Mesothelial cell of epicardium (in vitro differentiated cells): ENCODE measurements at regions not wholly inside any gene's neighbourhood (a gene's known extent, or its start where the extent isn't known, plus 50 kb on each side); places are given as distances from the start of the nearest gene placed in this dataset.

ENCODE experiments used
- DNase-seq, 2 experiments: peaks; one replicate each; pipeline ENCODE4 v3.0.0; 2021; ENCODE audit warnings: low spot score in 2 of 2; ENCODE audit not compliant: unreplicated experiment in 2 of 2
- H3K27ac Mint-ChIP-seq: 2 replicates; pipeline ENCODE4 v1.8.0; 2021; ENCODE audit warnings: mixed read lengths
- H3K27me3 Mint-ChIP-seq: 2 replicates; pipeline ENCODE4 v1.8.0; 2021; ENCODE audit warnings: low read depth, mixed read lengths
- H3K36me3 Mint-ChIP-seq: 2 replicates; pipeline ENCODE4 v1.8.0; 2021; ENCODE audit warnings: mixed read lengths
- H3K4me1 Mint-ChIP-seq: 2 replicates; pipeline ENCODE4 v1.8.0; 2021; ENCODE audit warnings: mixed read lengths
- H3K4me3 Mint-ChIP-seq: 2 replicates; pipeline ENCODE4 v1.8.0; 2021; ENCODE audit warnings: mild to moderate bottlenecking, moderate library complexity, mixed read lengths
- H3K9me3 Mint-ChIP-seq: 2 replicates; pipeline ENCODE4 v1.8.0; 2021; ENCODE audit warnings: mixed read lengths
- TF ChIP-seq, protein P1 (sequence below): fragments of 200-600 bp; sonication (generic); IDR thresholded peaks from one replicate; pipeline ENCODE4 v1.5.0; 2021; ENCODE audit warnings: antibody characterized with exemption; ENCODE audit not compliant: unreplicated experiment

DNA sequence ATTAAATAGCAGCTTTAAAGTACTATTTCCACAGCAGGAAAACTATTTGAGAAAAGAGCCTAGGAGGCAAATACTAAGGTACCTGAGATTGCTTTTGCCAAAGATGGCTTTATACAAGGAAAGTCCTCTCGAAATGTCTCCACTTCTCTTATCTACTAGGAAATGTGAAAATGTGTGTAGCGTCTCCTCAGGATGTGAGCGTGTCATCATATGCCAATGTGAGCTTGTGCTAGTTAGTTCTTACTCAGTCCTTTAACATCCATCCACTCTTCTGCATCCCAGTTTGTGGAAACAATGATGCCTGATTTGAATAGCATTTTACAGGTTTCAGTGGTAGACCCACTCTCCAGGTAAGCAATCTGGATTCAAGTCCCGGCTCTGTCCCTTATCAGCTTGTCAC is 421.0 kb downstream of the DYNC2H1 start:
- DNase-seq, result no peak
- Mint-ChIP-seq H3K9me3 (no peaks in the 10 kb centered on the region), H3K36me3 (no peaks in the 10 kb centered on the region), H3K4me1 (peaks cover 16% of the 10 kb centered on the region), H3K4me3 (no peak overlapping the region), H3K27ac (no peak overlapping the region), H3K27me3 (no peaks in the 10 kb centered on the region)
- TF ChIP-seq, protein P1, sequence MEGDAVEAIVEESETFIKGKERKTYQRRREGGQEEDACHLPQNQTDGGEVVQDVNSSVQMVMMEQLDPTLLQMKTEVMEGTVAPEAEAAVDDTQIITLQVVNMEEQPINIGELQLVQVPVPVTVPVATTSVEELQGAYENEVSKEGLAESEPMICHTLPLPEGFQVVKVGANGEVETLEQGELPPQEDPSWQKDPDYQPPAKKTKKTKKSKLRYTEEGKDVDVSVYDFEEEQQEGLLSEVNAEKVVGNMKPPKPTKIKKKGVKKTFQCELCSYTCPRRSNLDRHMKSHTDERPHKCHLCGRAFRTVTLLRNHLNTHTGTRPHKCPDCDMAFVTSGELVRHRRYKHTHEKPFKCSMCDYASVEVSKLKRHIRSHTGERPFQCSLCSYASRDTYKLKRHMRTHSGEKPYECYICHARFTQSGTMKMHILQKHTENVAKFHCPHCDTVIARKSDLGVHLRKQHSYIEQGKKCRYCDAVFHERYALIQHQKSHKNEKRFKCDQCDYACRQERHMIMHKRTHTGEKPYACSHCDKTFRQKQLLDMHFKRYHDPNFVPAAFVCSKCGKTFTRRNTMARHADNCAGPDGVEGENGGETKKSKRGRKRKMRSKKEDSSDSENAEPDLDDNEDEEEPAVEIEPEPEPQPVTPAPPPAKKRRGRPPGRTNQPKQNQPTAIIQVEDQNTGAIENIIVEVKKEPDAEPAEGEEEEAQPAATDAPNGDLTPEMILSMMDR, result no peak

GRCh38 chr11:103532133-103532788 is 423.0 kb downstream of the DYNC2H1 start:
- Mint-ChIP-seq H3K27ac (no peak overlapping the region), H3K4me1 (peaks cover 13% of the 10 kb centered on the region), H3K4me3 (no peak overlapping the region), H3K36me3 (no peaks in the 10 kb centered on the region), H3K9me3 (no peaks in the 10 kb centered on the region), H3K27me3 (no peaks in the 10 kb centered on the region)
- TF ChIP-seq, protein P1, result no peak
- no peak for DNase-seq

DNA sequence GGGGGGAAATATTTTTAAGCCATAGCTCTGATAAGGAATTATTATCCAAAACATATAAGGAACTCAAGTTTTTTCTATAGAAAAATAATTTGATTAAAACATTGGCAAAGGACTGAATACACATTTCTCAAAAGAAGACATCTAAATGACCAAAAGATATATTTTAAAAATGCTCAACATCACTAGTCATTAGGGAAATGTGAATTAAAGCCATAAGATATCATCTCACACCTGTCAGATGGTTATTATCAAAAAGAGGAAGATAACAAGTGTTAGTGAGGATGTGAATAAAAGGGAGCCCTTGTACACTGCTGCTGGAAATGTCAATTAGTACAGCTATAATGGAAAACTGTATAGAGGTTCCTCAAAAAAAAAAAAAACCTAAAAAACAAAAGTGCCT is 425.0 kb downstream of the DYNC2H1 start:
- H3K4me3 Mint-ChIP-seq, result no peak overlapping the region
- TF ChIP-seq, protein P1, result no peak
- no peaks in the 10 kb centered on the region for H3K36me3 Mint-ChIP-seq
- H3K27ac Mint-ChIP-seq, result no peak overlapping the region
- no peak for DNase-seq
- H3K27me3 Mint-ChIP-seq, result no peaks in the 10 kb centered on the region
- H3K9me3 Mint-ChIP-seq, result no peaks in the 10 kb centered on the region
- H3K4me1 Mint-ChIP-seq, result peaks cover 10% of the 10 kb centered on the region

DNA sequence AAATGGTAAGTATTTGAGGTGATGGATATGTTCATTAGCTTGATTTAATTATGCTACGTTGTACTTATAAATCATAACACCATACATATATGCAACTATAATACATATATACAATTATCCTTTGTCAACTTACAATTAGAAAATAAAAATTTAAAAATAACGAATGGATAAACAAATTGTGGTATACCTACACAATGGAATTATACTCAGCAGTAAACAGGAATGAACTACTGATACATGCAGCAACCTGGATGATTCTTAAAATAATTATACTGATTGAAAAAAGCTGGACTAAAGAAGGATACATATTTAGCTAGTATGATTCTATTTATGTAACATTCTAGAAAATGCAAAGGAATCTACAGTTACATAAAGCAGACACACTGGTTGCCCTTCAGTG is 425.7 kb downstream of the DYNC2H1 start:
- TF ChIP-seq, protein P1, result no peak
- H3K27ac Mint-ChIP-seq, result no peak overlapping the region

GRCh38 chr11:103536335-103536722 is 427.1 kb downstream of the DYNC2H1 start:
- TF ChIP-seq, protein P1, result no peak
- Mint-ChIP-seq H3K36me3 (no peaks in the 10 kb centered on the region), H3K27me3 (no peaks in the 10 kb centered on the region), H3K4me3 (no peak overlapping the region), H3K9me3 (peaks cover 10% of the 10 kb centered on the region), H3K27ac (no peak overlapping the region), H3K4me1 (peaks cover 6% of the 10 kb centered on the region)
- DNase-seq, result no peak

More for the DNA sequence above, 425.7 kb downstream of the DYNC2H1 start:
- Mint-ChIP-seq H3K9me3 (no peaks in the 10 kb centered on the region), H3K36me3 (no peaks in the 10 kb centered on the region), H3K4me3 (no peak overlapping the region), H3K27me3 (no peaks in the 10 kb centered on the region), H3K4me1 (peaks cover 6% of the 10 kb centered on the region)
- DNase-seq, result no peak
